HEK293 (cell line): ENCODE measurements at regions not wholly inside any gene's neighbourhood (a gene's known extent, or its start where the extent isn't known, plus 50 kb on each side); places are given as distances from the start of the nearest gene placed in this dataset.
A peak's percentile ranks its signal among the peaks of the same experiment; 100 is the strongest.

ENCODE experiments used
- CTCF ChIA-PET: fragments of 350-600 bp; formaldehyde crosslinking; extraction: SDS; loops from one replicate; lab custom pipeline; 2021; ENCODE audit warnings: antibody characterized with exemption; lab: Yijun Ruan, JAX
- POLR2A ChIA-PET: fragments of 300-600 bp; formaldehyde crosslinking; extraction: SDS; loops from one replicate; lab custom pipeline; 2020; ENCODE audit warnings: antibody characterized with exemption, inconsistent platforms; lab: Yijun Ruan, JAX
- H3K27ac ChIP-seq: fragments of 200-500 bp; sonication (Bioruptor generic); 2 replicates; pipeline ENCODE4 v1.5.1; 2014; ENCODE audit warnings: low read depth, low read length, control low read depth, inconsistent platforms; ENCODE audit errors: extremely low read depth
- H3K36me3 ChIP-seq, 2 experiments: fragments of 200-500 bp in 1 of 2; sonication (Bioruptor generic) in 1 of 2; 1 replicate in 1 of 2; 2 replicates in 1 of 2; pipeline ENCODE4 v1.5.1; 2014 to 2017; ENCODE audit warnings: inconsistent platforms in 2 of 2, low read length in 2 of 2; ENCODE audit not compliant: control insufficient read depth in 2 of 2, insufficient read depth in 1 of 2
- H3K4me1 ChIP-seq: fragments of 200-500 bp; sonication (Bioruptor generic); 2 replicates; pipeline ENCODE4 v1.5.1; 2014; ENCODE audit warnings: mild to moderate bottlenecking, low read length, inconsistent platforms; ENCODE audit not compliant: control insufficient read depth, insufficient read depth
- H3K4me3 ChIP-seq: 2 replicates; pipeline ENCODE4 v1.5.1; 2011; ENCODE audit warnings: low read depth, mild to moderate bottlenecking, control low read depth, low read length, moderate library complexity
- H3K9me3 ChIP-seq: fragments of 200-500 bp; sonication (Bioruptor generic); 2 replicates; pipeline ENCODE4 v1.5.1; 2014; ENCODE audit warnings: low read depth, low read length, inconsistent platforms; ENCODE audit not compliant: control insufficient read depth, insufficient read depth
- GLIS2 ChIP-seq: fragments of 450-650 bp; formaldehyde crosslinking; IDR thresholded peaks from 2 replicates; pipeline ENCODE4 v1.5.1; 2016; ENCODE audit warnings: missing biosample characterization, missing genetic modification characterization
- MYNN ChIP-seq: fragments of 450-650 bp; formaldehyde crosslinking; IDR thresholded peaks from 2 replicates; pipeline ENCODE4 v1.5.1; 2016; ENCODE audit warnings: missing biosample characterization, missing genetic modification characterization, borderline replicate concordance
- OVOL3 ChIP-seq: fragments of 450-650 bp; formaldehyde crosslinking; IDR thresholded peaks from 2 replicates; pipeline ENCODE4 v1.5.1; 2016; ENCODE audit warnings: missing biosample characterization, missing genetic modification characterization
- PRDM1 ChIP-seq: fragments of 450-650 bp; formaldehyde crosslinking; IDR thresholded peaks from 2 replicates; pipeline ENCODE4; 2016; ENCODE audit warnings: missing biosample characterization, missing genetic modification characterization
- REPIN1 ChIP-seq: fragments of 450-650 bp; formaldehyde crosslinking; IDR thresholded peaks from 2 replicates; pipeline ENCODE4 v1.5.1; 2017; ENCODE audit warnings: missing biosample characterization, missing genetic modification characterization, low read depth
- SP7 ChIP-seq: fragments of 450-650 bp; formaldehyde crosslinking; IDR thresholded peaks from 2 replicates; pipeline ENCODE4 v1.5.1; 2016; ENCODE audit warnings: missing biosample characterization, missing genetic modification characterization
- YY2 ChIP-seq: fragments of 450-650 bp; formaldehyde crosslinking; IDR thresholded peaks from 2 replicates; pipeline ENCODE4 v1.5.1; 2016; ENCODE audit warnings: missing biosample characterization, missing genetic modification characterization
- ZBTB17 ChIP-seq: fragments of 450-650 bp; formaldehyde crosslinking; IDR thresholded peaks from 2 replicates; pipeline ENCODE4 v1.5.1; 2016; ENCODE audit warnings: missing biosample characterization, missing genetic modification characterization
- ZNF10 ChIP-seq: fragments of 450-650 bp; formaldehyde crosslinking; IDR thresholded peaks from 2 replicates; pipeline ENCODE4 v1.5.1; 2017; ENCODE audit warnings: missing biosample characterization, missing genetic modification characterization
- ZNF175 ChIP-seq: fragments of 450-650 bp; formaldehyde crosslinking; IDR thresholded peaks from 2 replicates; pipeline ENCODE4 v1.5.1; 2016; ENCODE audit warnings: missing biosample characterization, missing genetic modification characterization
- ZNF2 ChIP-seq: fragments of 450-650 bp; formaldehyde crosslinking; IDR thresholded peaks from 2 replicates; pipeline ENCODE4 v1.5.1; 2016; ENCODE audit warnings: missing biosample characterization, missing genetic modification characterization
- ZNF211 ChIP-seq: fragments of 450-650 bp; formaldehyde crosslinking; IDR thresholded peaks from 2 replicates; pipeline ENCODE4 v1.5.1; 2016; ENCODE audit warnings: low read depth, missing biosample characterization, missing genetic modification characterization
- ZNF214 ChIP-seq: fragments of 450-650 bp; formaldehyde crosslinking; IDR thresholded peaks from 2 replicates; pipeline ENCODE4 v1.5.1; 2017; ENCODE audit warnings: missing biosample characterization, mild to moderate bottlenecking, missing genetic modification characterization, borderline replicate concordance
- ZNF23 ChIP-seq: fragments of 450-650 bp; formaldehyde crosslinking; IDR thresholded peaks from 2 replicates; pipeline ENCODE4 v1.5.1; 2016; ENCODE audit warnings: missing biosample characterization, missing genetic modification characterization, borderline replicate concordance
- ZNF24 ChIP-seq: fragments of 450-650 bp; formaldehyde crosslinking; IDR thresholded peaks from 2 replicates; pipeline ENCODE4 v1.5.1; 2016; ENCODE audit warnings: missing biosample characterization, missing genetic modification characterization
- ZNF341 ChIP-seq: fragments of 450-650 bp; formaldehyde crosslinking; IDR thresholded peaks from 2 replicates; pipeline ENCODE4; 2016; ENCODE audit warnings: low read depth, missing biosample characterization, missing genetic modification characterization
- ZNF350 ChIP-seq: fragments of 450-650 bp; formaldehyde crosslinking; IDR thresholded peaks from 2 replicates; pipeline ENCODE4 v1.5.0; 2017; ENCODE audit warnings: missing biosample characterization, mild to moderate bottlenecking, missing genetic modification characterization
- ZNF354C ChIP-seq: fragments of 450-650 bp; formaldehyde crosslinking; IDR thresholded peaks from 2 replicates; pipeline ENCODE4 v1.5.1; 2016; ENCODE audit warnings: missing biosample characterization, missing genetic modification characterization, low read depth, borderline replicate concordance
- ZNF623 ChIP-seq: fragments of 450-650 bp; formaldehyde crosslinking; IDR thresholded peaks from 2 replicates; pipeline ENCODE4 v1.5.1; 2016; ENCODE audit warnings: missing biosample characterization, missing genetic modification characterization
- ZNF654 ChIP-seq: fragments of 450-650 bp; formaldehyde crosslinking; IDR thresholded peaks from 2 replicates; pipeline ENCODE4 v1.5.1; 2016; ENCODE audit warnings: low read depth, missing biosample characterization, missing genetic modification characterization
- TF ChIP-seq, protein P1 (sequence below): fragments of 450-650 bp; formaldehyde crosslinking; IDR thresholded peaks from 2 replicates; pipeline ENCODE4 v1.5.1; 2016; ENCODE audit warnings: missing biosample characterization, missing genetic modification characterization
- TF ChIP-seq, protein P2 (sequence below): fragments of 450-650 bp; formaldehyde crosslinking; conservative IDR thresholded peaks from 2 replicates; pipeline ENCODE4 v1.5.1; 2016; ENCODE audit warnings: low read depth, missing biosample characterization, missing genetic modification characterization

DNA sequence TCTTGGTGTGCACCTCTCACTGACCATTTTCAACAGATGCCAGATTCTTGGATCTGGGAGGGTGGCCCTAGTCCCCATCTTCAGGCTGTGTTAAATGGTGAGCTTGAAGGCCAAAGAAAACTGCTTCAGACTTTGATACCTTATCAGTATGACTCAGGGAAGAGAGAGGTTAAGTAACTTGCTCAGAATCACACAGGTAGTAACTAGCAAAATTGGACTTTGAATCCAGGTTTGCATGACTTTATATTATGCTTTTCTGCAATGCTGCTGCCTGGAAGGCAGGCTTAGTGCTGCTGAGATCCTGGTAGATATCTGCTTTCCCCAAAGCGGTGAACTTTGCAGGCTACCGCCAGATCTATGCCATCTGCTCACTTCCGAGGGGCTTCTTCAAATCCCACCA, 487.3 kb downstream of the INSC start (continued):
- TF ChIP-seq ZNF214 (no peak), SP7 (tag by site-specific recombination) (no peak), ZNF623 (tag by site-specific recombination) (no peak), ZNF354C (no peak), MYNN (tag by site-specific recombination) (no peak), ZNF10 (tag by site-specific recombination) (no peak), ZNF211 (no peak)
- TF ChIP-seq, protein P1, sequence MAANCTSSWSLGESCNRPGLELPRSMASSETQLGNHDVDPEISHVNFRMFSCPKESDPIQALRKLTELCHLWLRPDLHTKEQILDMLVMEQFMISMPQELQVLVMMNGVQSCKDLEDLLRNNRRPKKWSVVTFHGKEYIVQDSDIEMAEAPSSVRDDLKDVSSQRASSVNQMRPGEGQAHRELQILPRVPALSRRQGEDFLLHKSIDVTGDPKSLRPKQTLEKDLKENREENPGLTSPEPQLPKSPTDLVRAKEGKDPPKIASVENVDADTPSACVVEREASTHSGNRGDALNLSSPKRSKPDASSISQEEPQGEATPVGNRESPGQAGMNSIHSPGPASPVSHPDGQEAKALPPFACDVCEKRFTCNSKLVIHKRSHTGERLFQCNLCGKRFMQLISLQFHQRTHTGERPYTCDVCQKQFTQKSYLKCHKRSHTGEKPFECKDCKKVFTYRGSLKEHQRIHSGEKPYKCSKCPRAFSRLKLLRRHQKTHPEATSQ: no peak
- TF ChIP-seq, all 188 proteins: peak for 0

DNA sequence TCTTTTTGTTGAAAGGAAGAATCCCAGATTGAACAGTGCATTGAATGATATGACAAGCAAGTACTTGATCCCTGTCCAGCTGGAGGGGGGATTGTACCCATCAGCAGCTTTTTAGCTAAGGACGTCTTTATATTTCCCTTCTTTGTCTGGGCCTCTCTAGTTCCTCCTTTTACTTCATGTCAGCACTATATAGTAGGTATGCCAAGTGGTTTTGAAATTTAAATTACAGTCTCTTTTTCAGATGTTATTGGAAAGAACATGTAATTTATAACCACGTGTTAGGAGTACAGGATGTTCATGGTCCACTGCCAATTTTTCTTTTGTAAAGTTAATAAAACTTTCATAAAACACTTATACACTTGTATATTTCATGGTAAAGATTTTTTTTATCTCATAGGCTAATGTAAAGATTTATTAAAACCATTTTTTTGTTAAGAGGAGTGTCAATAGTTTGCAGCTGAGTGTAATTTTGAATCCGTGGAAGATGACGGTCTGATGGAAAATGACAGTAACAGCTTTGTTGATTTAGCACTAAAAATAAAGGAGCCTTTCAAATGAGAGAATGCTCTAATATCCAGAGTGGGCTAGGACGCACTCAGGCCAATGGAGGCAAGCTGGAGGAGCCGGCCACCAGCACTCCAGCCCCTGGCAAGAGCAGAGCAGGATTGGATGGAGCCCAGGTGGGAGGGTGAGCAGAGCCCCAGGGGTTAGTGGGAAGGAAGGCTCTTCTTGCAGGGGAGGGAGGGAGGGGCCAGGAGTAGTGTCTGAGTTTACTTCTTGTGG, 488.3 kb downstream of the INSC start:
- Histone ChIP-seq H3K4me1 (no peaks in the 10 kb centered on the region), H3K27ac (no peak overlapping the region), H3K36me3 (no peaks in the 10 kb centered on the region), H3K9me3 (no peaks in the 10 kb centered on the region)
- ChIA-PET POLR2A (no interaction called here), CTCF (no interaction called here)
- no peak for TF ChIP-seq ZNF2 (tag by site-specific recombination)
- peak; percentile 53; the same call in 1 of the 2 replicates for TF ChIP-seq ZNF341 (tag by site-specific recombination)
- TF ChIP-seq, all 188 proteins: peak for 1
- no peak overlapping the region for H3K4me3 ChIP-seq

DNA sequence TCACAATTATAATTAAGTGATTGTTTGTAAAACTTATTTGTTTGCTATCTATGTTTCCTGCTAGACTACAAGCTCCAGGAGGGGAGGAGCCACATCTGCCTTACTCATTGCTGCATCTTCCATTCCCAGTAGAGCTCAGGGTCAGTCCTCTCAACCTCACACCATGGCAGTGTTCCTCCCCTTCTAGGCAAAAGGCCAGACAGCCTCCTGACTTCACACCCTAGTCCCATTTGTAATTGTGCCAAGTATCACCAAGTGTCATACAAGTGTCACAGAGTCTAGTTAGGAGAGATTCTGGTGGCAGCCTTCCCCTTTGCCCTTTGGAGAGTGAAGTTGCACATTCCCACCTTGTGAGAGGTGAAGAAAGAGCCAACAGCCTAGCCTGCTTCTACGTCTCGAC, 490.4 kb downstream of the INSC start:
- H3K27ac ChIP-seq: no peak overlapping the region
- TF ChIP-seq ZNF175 (tag by site-specific recombination): no peak
- TF ChIP-seq YY2 (tag by site-specific recombination): no peak
- no peak for TF ChIP-seq REPIN1
- TF ChIP-seq ZNF350: no peak
- TF ChIP-seq ZBTB17 (tag by site-specific recombination): no peak
- no peak for TF ChIP-seq ZNF24 (tag by site-specific recombination)
- TF ChIP-seq GLIS2 (tag by site-specific recombination): no peak
- no peak for TF ChIP-seq ZNF654 (tag by site-specific recombination)
- no peak for TF ChIP-seq OVOL3 (tag by site-specific recombination)
- TF ChIP-seq, protein P2, sequence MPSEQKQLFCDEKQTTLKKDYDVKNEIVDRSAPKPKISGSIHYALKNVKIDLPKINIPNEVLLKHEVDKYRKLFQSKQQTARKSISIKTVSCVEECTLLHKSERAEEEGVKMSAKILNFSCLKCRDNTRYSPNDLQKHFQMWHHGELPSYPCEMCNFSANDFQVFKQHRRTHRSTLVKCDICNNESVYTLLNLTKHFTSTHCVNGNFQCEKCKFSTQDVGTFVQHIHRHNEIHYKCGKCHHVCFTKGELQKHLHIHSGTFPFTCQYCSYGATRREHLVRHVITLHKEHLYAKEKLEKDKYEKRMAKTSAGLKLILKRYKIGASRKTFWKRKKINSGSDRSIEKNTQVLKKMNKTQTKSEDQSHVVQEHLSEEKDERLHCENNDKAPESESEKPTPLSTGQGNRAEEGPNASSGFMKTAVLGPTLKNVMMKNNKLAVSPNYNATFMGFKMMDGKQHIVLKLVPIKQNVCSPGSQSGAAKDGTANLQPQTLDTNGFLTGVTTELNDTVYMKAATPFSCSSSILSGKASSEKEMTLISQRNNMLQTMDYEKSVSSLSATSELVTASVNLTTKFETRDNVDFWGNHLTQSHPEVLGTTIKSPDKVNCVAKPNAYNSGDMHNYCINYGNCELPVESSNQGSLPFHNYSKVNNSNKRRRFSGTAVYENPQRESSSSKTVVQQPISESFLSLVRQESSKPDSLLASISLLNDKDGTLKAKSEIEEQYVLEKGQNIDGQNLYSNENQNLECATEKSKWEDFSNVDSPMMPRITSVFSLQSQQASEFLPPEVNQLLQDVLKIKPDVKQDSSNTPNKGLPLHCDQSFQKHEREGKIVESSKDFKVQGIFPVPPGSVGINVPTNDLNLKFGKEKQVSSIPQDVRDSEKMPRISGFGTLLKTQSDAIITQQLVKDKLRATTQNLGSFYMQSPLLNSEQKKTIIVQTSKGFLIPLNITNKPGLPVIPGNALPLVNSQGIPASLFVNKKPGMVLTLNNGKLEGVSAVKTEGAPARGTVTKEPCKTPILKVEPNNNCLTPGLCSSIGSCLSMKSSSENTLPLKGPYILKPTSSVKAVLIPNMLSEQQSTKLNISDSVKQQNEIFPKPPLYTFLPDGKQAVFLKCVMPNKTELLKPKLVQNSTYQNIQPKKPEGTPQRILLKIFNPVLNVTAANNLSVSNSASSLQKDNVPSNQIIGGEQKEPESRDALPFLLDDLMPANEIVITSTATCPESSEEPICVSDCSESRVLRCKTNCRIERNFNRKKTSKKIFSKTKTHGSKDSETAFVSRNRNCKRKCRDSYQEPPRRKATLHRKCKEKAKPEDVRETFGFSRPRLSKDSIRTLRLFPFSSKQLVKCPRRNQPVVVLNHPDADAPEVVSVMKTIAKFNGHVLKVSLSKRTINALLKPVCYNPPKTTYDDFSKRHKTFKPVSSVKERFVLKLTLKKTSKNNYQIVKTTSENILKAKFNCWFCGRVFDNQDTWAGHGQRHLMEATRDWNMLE: no peak
- no peak for TF ChIP-seq ZNF23 (tag by site-specific recombination)
- TF ChIP-seq PRDM1 (tag by site-specific recombination): no peak
- TF ChIP-seq, all 188 proteins: peak for 0
- Histone ChIP-seq H3K9me3 (no peaks in the 10 kb centered on the region), H3K4me1 (no peaks in the 10 kb centered on the region), H3K4me3 (no peak overlapping the region), H3K36me3 (no peaks in the 10 kb centered on the region)
- ChIA-PET POLR2A (no interaction called here), CTCF (interaction anchor here (0.6 to 1.1 kb wide), 2 partner anchors 26 to 892 kb away, joined by 3 to 5 read pairs; no protein-coding TSS in a partner anchor)
